ENCODE measurements at regions not wholly inside any gene's neighbourhood (a gene's known extent, or its start where the extent isn't known, plus 50 kb on each side); places are given as distances from the start of the nearest gene placed in this dataset.

DNA sequence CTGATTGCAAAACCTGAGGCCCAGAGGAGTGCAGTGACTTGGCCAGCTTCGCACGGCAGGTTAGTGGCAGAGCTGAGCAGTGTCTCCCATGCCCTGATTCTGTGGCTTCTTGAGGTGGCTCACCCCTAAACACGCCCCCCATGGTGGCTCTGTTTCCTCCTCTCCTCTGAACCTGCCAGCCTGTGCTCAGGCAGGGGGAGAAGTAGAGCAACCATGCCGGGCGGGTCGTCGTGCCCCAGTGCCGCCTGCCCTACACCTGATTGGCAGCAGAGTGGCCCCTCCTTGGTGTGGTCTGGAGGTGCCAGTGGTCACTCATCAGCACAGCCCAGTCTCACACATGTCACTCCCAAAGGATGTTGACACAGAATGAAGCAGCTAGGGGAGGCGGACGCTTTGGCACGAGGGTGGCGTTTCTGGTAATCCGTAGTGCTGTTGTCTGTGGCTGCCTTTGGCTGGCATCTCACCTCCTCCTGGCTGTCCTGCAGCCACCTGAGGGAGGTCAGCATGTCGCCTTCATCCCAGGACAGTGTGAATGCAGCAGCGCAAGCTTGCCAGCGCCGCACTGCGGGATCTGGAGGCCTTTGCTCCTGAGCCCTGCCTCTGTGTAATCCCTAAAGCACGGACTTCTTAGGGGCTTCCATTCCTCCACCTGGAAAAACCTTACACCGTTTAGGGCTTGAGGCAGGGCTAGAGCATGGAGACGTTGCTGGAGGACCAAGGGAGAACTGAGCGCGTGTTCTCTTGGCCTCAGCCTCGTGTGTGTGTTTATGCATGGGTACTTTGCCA is 294.7 kb downstream of the SEC14L1 start:
- no peak for DNase-seq

DNA sequence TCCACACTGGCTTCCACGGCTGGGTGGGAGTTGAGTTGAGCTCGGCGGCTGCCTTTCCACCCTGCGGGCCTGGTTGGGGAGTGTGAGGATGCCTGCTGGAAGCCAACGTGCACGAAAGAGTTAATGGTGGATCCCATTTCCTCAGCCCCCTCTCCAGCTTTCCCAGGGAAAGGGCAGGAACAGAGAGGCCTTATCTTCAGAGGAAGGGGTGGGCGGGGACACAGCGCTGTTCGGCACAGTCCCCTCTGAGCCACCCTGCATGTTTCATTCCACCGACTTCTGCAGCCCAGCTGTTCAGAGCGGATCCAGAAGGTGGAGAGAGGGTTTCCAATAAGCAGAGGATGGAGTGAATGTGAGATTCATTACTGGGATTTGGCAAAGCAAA is 295.3 kb downstream of the SEC14L1 start:
- DNase-seq = no peak

DNA sequence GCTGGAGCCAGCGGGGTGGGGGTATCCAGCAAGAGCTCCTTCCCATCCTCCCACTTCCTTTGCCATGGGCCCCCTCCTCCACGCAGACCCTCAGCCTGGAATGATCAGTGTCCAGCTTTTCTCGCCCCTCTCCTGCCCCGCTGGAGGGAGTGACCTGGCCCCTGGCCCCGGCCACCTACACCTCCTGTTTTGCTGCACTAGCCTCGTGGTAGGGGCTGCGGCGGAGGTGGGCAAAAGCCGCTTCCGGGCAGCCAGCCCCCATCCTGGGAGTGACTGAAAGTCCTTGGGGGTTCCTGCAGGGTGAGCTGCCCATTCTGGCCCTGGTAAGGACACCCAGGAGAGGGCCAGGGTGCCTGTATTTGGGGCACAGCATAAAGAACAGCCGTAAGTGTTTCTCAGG is 295.7 kb downstream of the SEC14L1 start:
- no peak for DNase-seq

DNA sequence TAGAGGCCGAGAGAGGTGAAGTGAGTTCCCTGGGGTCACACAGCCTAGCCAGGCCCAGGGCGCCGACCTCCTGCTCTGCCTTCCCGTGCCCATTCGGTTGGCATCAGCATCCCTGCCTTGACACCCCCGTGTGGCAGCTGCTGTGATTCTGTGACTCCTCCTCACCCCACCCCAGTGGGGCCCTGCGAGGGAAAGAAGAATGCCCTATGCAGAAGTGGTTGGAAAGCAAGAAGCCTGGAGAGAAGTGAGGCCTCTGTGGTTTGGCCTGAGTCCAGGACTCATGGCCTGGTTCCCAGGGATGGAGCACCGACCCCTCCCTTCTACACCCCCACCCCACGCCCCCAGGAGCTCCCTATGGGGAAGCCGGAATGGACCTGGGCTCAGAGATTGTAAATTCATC is 296.2 kb downstream of the SEC14L1 start:
- no peak for DNase-seq

DNA sequence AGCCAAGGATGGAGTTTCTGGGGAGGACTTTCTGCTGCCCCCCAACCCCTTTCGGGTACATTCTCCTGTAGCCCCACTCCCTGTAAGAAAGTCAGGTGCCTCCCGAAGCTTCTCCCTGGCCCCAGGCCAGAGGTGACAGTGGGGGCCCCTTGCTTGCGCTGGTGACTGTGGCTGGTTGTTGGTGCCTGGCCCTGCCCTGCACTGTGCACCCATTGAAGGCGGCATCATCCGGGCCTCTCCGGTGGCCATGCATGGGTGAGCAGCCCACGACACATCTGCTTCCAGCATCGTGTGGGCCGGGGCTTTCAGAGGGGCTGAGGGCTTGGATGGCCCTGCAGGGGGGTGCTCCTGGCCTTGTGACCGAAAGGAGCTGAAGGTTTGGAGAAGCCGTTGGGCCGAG is 297.0 kb downstream of the SEC14L1 start:
- DNase-seq = no peak

DNA sequence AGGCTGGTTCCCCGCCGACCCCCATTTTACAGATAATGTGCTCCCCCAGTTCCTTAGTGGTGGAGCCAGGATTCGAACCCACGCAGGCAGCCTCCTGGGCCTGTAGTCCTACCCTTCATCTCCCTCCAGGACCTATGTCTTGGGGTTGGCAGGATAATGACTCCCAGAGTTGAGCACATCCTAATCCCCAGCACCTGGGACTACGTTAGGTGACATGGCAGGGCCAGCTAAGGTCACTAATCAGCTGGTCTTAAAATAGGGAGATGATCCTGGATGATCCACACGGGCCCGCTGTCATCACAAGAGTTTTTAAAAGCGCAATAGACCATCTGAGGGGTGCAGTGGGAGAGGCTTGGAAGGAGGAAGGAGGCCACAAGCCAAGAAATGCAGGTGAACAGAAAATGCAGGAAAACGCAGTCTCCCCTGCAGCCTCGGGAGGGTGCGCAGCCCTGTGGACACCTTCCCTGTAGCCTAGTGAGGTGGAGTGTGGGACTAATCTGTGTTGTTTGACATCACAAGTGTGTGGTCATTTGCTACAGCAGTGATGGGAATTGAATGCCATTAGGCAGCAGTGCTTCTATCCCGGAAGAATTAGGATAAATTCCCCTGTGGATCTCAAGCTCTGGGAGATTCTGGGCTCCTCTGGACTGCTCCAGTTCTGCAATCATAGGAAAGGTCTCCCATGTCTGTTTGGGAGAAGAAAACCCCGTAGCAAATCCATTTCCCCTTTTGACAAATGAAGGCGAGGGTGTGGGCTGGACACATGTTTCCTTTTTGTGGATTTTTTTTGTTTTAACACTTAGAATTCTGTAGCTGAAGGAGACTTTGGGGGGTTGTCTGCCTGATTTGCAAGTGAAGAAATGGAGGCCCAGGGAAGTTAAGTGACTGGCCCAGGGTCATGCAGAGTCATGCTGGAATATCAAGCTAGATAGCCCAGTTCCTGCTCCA is 297.7 kb downstream of the SEC14L1 start:
- no peak for DNase-seq

DNA sequence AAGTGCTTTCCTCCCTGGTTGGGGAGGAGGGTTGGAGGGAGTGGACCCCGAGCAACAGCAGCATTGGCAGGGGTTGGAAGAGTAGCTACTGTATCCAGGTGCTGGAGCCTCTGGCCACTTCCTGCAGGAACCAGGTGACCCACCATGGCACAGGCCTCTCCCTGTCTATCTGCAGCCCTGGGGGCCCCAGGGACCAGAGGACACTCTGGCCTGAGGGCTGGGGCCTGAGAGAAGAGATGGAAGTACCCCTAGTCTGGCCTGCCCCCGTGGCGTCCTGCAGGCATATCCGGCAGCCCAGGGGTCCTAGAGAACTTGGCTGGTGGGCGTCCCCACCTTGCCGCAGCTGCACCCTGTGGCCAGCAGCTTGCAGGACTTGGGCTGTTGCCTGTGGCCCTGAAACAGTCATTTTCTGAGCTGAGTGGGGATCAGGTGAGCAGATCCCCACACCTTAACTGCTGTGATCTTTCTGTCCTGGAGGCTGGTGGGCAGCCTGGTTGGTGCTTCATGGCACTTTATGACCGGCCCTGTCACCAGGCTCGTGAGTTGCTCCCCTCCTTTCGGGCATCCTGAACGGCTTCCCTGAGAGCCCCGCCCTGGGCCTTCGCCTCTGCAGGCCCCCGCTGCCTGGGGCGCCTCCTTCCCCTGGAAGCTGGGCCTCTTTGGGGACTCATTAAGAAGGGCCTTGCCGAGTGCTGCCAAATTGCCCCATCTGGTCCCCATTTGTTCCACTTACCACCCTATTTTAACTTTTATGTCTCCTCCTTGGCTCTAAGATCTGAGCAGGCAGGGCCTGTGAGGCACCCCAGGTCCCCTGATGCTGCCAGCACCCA is 298.6 kb downstream of the SEC14L1 start:
- no peak for DNase-seq

DNA sequence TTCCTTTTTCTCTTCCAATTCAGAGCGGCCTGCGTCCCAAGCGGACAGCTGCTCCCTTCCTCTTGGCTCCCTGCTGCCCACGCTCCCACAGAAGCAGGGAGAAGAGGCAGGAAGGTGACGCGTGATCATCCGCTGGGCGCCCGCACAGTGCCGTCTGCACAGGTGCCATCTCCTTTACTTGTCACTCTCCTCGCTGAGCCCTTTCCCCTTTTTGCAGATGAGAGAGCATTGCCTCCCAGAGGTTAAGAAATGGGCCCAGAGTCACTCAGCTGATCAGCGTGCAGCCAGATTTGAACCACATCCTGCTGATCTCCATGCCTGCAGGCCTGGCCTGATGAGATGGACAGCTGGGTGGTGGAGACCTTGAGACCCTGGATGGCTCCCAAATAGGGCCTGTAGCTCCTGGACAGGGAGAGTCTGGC is 299.8 kb downstream of the SEC14L1 start:
- no peak for DNase-seq

DNA sequence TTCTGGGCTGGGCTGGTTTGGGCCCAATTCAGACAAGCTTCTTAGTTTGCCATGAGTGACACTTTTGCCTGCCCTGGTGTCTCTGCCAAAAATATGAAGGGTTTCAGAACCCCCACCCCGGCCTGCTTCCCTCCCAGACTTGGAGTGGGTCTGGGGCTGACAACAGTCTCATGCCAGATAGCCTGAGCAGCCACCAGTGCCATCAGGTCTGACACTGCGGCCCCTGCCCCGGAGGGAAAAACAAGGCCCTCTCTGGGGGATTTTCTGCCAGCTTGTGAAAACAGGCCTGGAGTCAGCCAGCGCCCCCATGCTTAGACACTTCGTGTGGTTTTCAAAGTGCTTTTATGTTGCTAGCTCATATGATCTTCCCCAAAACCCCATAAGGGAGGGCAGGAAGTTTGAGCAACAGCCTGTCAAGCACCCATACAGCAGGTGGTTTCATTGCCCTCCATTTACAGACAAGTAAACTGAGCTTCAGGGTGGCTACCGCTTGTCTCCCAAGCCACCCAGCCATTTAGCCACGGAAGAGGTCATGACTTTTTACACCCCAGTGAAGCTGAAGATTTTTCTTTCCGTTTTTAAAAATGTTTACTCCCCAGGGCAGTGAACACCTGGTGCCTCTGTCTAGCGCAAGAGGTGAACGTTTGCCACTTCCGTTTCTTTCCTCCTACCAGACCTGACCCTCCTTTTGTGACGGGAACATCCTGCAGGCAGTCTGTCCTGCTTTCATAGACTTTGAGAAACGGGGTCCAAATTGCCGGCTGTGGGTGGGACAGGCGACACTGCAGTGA is 300.6 kb downstream of the SEC14L1 start:
- no peak for DNase-seq

DNA sequence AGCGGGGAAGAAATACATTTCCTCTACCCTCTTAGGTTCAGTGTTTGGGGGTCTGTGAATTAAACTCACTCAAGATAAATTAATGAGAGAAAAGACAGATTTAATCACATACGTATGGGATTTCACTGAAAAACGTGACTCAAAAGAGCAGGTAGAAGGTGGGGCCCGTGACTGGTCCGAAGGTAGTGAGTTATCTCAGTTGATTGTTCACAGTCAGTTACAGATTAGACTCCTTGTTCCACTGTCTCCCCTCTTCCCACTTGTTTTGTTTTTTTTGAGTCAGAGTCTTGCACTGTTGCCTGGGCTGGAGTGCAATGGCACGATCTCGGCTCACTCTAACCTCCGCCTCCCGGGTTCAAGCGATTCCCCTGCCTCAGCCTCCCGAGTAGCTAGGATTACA is 301.2 kb downstream of the SEC14L1 start:
- no peak for DNase-seq

DNA sequence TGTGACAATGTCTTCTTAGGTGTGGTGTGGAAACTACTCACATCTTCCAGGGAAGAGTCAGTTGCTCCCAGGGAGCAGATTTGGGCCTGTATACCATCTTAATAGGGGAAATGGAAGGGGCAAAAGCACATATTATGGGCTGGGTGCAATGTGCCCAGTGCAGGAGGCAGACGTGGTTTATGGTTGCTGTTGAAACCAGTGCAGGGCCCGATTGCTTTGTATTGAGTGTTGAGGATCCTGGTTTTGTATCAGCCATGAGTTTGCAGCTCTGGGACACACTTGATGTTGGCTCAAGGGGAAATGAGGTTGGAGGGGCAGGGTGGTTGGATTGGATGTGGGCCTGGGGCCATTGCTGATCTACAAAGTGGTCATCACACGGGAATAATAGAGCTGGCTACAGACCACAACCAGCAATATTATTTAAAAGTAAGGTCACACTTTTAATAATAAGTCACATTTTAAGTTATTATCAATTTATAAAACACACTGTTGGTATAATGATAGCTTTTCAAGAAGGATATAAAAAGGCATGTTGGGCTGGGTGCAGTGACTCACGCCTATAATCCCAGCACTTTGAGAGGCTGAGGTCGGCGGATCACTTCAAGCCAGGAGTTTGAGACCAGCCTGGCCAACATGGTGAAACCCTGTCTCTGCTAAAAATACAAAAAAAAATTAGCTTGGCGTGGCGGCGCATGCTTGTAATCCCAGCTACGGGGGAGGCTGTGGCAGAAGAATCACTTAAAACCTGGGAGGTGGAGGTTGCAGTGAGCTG is 302.4 kb downstream of the SEC14L1 start:
- DNase-seq = no peak

DNA sequence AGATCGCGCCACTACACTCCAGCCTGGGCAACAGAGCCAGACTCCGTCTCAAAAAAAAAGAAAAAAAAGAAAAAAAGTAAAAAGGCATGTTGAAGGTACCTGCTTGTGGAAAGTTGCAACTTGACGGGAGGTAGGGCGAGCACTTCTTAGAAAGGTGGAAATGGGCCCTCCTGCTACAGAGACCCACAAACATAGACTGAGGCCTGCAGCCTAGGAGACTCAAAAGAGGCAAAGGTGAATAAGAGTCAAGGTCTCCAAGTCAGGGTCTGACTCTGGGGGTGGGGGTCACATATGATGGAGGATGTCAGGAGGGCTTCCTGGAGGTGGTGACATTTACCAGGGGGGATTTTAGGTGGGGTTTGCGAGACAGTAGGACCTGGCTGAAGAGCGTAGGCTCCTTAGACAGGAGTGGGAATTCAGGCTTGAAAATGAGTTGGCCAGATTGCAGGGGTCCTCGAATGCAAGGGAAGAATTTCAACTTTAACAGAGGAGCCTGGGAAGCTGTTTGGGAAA is 303.0 kb downstream of the SEC14L1 start:
- no peak for DNase-seq

DNA sequence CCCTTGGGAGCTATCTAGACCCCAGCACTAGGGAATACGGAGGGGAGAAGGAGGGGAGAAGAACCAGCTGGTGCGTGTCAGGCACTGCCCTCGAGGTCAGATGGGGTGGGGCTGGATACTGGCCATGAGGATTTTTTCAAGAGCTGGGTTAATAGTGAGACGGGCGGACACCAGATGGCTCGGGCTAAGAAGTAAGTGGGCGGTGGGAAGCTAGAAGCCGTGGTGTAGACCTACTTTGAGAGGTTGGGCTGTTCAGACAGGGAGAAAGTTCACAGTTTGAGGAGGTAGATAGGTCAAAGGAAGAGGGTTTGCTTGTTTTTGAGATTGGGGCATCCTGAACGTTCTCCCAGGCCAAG is 303.8 kb downstream of the SEC14L1 start:
- DNase-seq = no peak

DNA sequence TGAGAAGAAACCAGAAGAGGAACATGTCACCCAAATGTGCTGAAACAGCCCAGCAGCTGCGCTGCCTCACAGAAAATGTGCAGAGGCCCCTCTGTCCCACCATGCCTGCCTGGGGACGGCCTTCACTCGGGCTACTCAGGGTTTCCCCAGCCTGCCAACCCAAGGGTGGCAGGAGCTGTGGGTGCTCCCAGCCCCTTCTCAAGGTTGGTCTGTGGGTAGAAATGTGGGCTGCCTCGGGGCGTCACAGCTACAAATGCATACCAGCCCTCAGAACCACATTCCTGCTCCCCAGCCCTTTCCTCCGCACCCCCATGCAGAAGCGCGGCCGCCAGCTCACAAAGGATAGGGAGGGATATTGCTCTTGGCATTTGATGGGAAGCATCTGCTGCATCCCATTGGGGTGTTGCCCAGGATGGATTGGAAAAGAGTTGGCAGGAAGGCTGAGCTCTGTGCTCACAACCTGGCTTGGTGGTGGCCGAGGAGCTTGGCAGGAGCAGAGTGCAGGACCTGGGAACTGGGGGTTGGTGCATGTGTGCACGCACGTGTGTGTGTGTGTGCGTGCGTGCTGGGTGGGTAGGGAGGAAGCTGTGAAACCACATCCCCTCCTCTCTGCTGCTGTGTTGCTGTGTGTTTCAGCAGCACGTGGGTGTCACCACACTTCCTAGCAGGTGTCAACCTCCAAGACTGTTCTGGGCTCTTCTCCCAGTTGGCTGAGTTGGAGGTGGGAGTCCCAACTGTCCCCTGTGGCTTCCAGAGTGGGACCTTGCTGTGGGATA is 304.4 kb downstream of the SEC14L1 start:
- DNase-seq = no peak

DNA sequence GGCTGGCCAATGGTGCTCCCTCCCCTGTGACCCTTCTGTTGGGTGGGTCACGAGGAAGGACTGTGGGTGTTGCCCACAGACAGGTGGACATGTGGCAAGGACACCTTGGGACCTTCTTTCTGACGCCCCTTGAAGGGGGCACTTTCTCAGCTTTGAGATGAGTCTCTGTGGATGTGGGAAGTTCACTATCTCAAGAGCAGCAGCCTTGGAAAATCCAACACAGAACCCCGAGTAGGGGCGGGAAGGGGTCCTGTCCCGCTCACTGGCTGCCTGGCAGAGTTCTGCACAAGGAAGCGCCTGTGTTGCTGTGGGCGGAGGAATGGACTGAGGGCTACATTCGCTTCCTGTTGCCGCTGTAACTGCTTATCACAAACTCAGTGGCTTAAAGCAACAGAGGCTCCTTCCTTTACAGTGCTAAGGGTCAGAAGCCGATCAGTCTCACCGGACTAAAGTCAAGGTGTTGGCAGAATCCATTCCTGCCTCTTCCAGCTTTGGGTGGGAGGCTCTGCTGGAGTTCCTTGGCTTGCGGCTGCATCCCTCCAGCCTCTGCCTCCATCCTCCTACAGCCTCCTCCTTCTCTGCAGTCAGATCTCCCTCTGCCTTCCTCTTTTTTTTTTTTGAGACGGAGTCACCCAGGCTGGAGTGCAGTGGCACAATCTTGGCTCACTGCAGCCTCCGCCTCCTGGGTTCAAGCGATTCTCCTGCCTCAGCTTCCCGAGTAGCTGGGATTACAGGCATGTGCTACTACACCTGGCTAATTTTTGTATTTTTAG is 305.2 kb downstream of the SEC14L1 start:
- DNase-seq = no peak

DNA sequence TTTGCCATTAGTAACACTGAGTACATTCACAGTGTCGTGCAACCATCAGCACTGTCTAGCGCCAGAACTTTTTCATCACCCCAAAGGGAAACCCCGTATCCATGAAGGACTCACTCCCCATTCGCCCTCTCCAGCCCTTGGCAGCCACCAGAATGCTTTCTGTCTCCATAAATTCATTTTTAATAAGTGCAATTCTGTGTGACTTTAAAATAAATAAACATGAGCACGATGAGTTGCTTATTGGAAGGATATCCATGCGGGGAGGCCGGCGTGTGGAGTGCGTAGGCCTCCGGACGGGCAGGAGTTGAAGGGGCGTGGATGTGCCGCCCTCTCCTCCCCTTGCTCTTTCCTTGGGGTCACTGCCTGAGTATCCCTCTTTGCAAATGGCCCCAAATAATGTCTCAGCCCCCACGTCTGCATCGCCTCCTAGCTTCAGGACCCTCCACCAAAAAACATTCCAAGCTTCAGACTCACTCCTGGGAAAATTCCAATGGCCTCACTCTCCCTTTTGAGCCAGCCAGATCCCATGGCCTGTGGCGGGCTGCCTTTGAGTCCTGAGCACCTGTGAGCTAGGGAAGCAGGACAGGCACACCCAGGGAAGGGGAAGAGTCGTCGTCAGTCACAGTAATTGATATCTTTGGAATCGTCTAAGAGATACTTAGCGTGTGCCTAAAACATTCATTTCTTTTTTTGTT is 306.3 kb downstream of the SEC14L1 start:
- no peak for DNase-seq

DNA sequence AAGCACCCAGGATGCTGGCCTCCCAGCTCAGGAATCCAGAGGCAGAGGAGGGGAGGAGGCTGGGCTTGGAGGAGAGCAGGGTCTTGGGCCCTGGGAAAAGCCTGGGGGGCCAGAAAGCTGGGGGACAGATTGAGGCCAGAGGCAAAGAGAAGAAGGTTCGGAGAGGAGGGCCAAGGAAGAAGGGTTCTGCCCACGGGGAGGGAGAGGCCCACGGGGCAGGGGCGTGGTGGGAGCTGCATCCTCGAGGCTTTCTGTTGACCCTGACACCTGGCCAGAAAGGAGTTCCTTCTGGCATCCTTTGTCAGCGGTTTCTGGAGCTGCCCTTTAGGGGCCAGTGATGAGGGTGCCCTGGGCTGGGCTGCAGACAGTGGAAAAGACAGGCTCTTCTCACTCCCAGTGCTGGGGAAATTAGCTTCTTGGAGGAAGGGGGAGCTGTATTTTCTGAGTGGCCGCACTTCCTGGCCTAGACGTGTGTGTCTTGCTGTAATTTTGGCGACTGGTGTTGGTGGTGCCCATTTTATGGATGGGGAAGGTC is 308.7 kb downstream of the SEC14L1 start:
- DNase-seq = no peak

DNA sequence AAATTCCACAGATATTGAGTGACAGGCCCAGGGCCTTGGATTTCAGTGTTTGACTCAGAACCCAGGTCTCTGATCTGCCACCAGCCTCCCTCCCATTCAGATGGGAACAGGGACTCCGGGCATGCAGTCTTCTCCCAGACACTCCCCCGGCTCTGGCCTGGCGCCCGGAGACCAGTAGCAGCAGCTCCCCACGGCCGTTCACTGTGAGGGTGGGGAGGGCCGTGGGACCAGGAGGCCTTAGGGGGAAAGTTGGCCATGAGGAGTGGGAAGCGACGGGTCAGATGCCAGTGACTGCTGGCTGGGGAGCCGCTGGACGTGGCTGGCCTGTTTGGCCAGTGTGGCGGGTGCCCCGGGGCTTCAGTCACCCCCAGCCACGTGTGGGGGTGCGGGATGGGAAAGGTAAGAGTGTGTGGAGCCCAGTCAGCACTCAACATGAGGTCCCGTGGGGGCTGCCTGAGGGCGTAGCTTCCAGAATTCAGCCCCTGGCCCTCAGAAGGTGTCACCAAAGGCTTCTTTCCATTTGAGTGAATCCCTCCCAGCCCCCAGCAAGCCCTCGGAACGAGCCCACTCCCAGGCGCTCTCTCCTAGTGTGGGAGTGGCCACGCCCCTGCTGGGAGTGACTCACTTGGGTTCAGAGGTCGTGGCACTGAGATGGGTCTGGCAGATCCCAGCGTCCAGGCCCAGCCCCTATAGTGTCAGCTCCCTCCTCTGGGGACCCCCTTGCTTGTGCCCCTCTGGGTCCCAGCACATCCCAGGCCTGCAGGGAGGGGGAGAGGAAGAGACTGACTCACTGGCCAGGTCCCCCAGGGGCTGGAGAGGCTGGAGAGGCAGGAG is 309.4 kb downstream of the SEC14L1 start:
- DNase-seq = no peak
